ENCODE measurements at regions not wholly inside any gene's neighbourhood (a gene's known extent, or its start where the extent isn't known, plus 50 kb on each side); places are given as distances from the start of the nearest gene placed in this dataset.
A peak's percentile ranks its signal among the peaks of the same experiment; 100 is the strongest.

DNA sequence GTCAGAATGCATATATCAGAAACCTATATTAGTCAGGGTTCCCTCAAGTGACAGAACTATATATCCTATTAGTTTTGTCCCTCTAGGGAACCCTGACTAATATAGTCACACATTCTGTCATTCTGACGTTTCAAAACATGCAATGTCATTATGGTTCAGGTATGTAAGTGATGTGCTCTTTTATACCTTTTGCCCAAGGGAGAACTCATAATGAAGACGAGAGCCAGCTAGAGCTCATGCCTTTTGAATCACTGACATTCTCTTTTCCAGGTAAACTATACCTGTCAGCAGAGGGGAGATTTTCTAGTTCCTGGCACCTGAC, 576.7 kb downstream of the LRRC70 start:
- DNase-seq, result no peak
- H3K9me3 Mint-ChIP-seq (ENCODE audit: low read depth, unreplicated experiment), result no peaks in the 10 kb centered on the region
- H3K27me3 Mint-ChIP-seq (ENCODE audit: unreplicated experiment), result no peaks in the 10 kb centered on the region
- intact Hi-C loops (cut with micrococcal nuclease; ENCODE audit: unreplicated experiment), result no loop called here
- BruUV-seq (replicated peaks), result no TSS peak
- peak overlapping the region; percentile 92 for H3K27ac Mint-ChIP-seq (ENCODE audit: unreplicated experiment)
- peaks cover 25% of the 10 kb centered on the region for H3K4me1 Mint-ChIP-seq (ENCODE audit: low read depth, unreplicated experiment)
- TF ChIP-seq, protein P1, sequence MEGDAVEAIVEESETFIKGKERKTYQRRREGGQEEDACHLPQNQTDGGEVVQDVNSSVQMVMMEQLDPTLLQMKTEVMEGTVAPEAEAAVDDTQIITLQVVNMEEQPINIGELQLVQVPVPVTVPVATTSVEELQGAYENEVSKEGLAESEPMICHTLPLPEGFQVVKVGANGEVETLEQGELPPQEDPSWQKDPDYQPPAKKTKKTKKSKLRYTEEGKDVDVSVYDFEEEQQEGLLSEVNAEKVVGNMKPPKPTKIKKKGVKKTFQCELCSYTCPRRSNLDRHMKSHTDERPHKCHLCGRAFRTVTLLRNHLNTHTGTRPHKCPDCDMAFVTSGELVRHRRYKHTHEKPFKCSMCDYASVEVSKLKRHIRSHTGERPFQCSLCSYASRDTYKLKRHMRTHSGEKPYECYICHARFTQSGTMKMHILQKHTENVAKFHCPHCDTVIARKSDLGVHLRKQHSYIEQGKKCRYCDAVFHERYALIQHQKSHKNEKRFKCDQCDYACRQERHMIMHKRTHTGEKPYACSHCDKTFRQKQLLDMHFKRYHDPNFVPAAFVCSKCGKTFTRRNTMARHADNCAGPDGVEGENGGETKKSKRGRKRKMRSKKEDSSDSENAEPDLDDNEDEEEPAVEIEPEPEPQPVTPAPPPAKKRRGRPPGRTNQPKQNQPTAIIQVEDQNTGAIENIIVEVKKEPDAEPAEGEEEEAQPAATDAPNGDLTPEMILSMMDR (IDR thresholded peaks at IDR 0.05; ENCODE audit: unreplicated experiment), result no peak
- CTCF ChIA-PET, result no interaction called here
- H3K4me3 Mint-ChIP-seq (ENCODE audit: low read depth, unreplicated experiment), result peak overlapping the region; percentile 62
- H3K36me3 Mint-ChIP-seq (ENCODE audit: insufficient read depth, unreplicated experiment), result no peaks in the 10 kb centered on the region

DNA sequence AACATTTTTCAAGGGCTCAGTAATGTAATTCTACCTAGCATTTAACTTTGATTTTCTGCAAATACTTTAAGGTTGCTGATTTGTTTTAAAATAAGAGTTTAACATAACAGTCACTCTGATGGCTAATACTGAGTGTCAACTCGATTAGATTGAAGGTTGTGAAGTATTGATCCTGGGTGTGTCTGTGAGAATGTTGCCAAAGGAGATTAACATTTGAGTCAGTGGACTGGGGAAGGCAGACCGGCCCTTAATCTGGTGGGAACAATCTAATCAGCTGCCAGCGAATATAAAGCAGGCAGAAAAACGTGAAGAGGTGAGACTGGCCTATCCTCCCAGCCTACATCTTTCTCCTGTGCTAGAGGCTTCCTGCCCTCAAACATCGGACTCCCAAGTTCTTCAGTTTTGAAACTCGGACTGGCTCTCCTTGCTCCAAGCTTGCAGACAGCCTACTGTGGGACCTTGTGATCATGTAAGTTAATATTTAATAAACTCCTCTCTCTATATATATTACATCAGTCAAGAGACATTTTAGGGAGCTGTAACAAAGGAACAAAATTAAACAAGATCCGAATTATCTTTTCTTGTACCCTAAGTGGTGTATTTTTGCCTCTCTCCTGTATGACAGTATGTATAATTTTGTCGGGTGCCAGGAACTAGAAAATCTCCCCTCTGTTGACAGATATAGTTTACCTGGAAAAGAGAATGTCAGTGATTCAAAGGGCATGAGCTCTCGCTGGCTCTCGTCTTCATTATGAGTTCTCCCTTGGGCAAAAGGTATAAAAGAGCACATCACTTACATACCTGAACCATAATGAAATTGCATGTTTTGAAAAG, 576.1 kb downstream of the LRRC70 start:
- H3K9me3 Mint-ChIP-seq (ENCODE audit: low read depth, unreplicated experiment), result no peaks in the 10 kb centered on the region
- CTCF ChIA-PET, result interaction anchor here (1.1 kb wide), 1 partner anchor 11 kb away, joined by 4 read pairs; no protein-coding TSS in a partner anchor
- H3K4me1 Mint-ChIP-seq (ENCODE audit: low read depth, unreplicated experiment), result peaks cover 25% of the 10 kb centered on the region
- no peaks in the 10 kb centered on the region for H3K27me3 Mint-ChIP-seq (ENCODE audit: unreplicated experiment)
- H3K36me3 Mint-ChIP-seq (ENCODE audit: insufficient read depth, unreplicated experiment), result no peaks in the 10 kb centered on the region
- intact Hi-C loops (cut with micrococcal nuclease; ENCODE audit: unreplicated experiment), result no loop called here
- DNase-seq, result peak; percentile 31
- H3K4me3 Mint-ChIP-seq (ENCODE audit: low read depth, unreplicated experiment), result peak overlapping the region; percentile 62
- peak overlapping the region; percentile 92 for H3K27ac Mint-ChIP-seq (ENCODE audit: unreplicated experiment)
- TF ChIP-seq, protein P1 (IDR thresholded peaks at IDR 0.05; ENCODE audit: unreplicated experiment), result no peak
- BruUV-seq (replicated peaks), result TSS peak; percentile 55

GRCh38 chr5:63152871-63153270, 574.3 kb downstream of the LRRC70 start:
- CTCF ChIA-PET, result no interaction called here
- Mint-ChIP-seq H3K36me3 (ENCODE audit: insufficient read depth, unreplicated experiment) (no peaks in the 10 kb centered on the region), H3K27me3 (ENCODE audit: unreplicated experiment) (no peaks in the 10 kb centered on the region)

DNA sequence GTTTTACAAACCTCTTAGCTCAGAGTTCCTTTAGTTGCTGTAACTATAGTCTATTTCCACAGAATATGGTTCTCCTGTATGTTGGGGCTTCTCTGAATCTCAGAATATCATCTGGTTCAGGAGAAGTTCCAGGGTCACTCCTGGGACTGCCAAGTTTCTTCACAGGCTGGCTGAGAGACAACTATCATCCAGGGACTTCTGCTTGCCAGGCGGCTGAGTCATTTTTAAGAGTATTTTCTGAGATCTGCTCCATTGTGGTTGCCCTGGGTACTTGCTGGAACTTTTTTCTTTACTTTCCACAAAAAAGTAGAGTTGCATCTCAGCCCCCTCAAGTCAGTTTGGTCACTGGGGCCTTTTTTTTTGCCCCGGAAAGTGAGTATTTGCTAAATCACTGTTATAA, 566.5 kb downstream of the LRRC70 start:
- CTCF ChIA-PET, result interaction anchor here (0.6 kb wide), 1 partner anchor 306 kb away, joined by 3 read pairs; no protein-coding TSS in a partner anchor
- TF ChIP-seq, protein P1 (IDR thresholded peaks at IDR 0.05; ENCODE audit: unreplicated experiment), result no peak
- BruUV-seq (replicated peaks), result no TSS peak

More at GRCh38 chr5:63152871-63153270, 574.3 kb downstream of the LRRC70 start:
- H3K9me3 Mint-ChIP-seq (ENCODE audit: low read depth, unreplicated experiment), result no peaks in the 10 kb centered on the region
- intact Hi-C loops (cut with micrococcal nuclease; ENCODE audit: unreplicated experiment), result no loop called here
- H3K4me3 Mint-ChIP-seq (ENCODE audit: low read depth, unreplicated experiment), result no peak overlapping the region
- TF ChIP-seq, protein P1 (IDR thresholded peaks at IDR 0.05; ENCODE audit: unreplicated experiment), result no peak
- no TSS peak for BruUV-seq (replicated peaks)
- H3K4me1 Mint-ChIP-seq (ENCODE audit: low read depth, unreplicated experiment), result peaks cover 17% of the 10 kb centered on the region
- DNase-seq, result no peak
- H3K27ac Mint-ChIP-seq (ENCODE audit: unreplicated experiment), result no peak overlapping the region

More for the DNA sequence above, 566.5 kb downstream of the LRRC70 start:
- no peak overlapping the region for H3K4me3 Mint-ChIP-seq (ENCODE audit: low read depth, unreplicated experiment)
- DNase-seq, result no peak
- no peaks in the 10 kb centered on the region for H3K36me3 Mint-ChIP-seq (ENCODE audit: insufficient read depth, unreplicated experiment)
- no peaks in the 10 kb centered on the region for H3K9me3 Mint-ChIP-seq (ENCODE audit: low read depth, unreplicated experiment)
- no peak overlapping the region for H3K27ac Mint-ChIP-seq (ENCODE audit: unreplicated experiment)
- no peaks in the 10 kb centered on the region for H3K27me3 Mint-ChIP-seq (ENCODE audit: unreplicated experiment)
- H3K4me1 Mint-ChIP-seq (ENCODE audit: low read depth, unreplicated experiment), result no peaks in the 10 kb centered on the region
- intact Hi-C loops (cut with micrococcal nuclease; ENCODE audit: unreplicated experiment), result no loop called here

Measured in Calu3 (cell line).